Sigmoid colon (tissue), 4 donors: ENCODE measurements at regions not wholly inside any gene's neighbourhood (a gene's known extent, or its start where the extent isn't known, plus 50 kb on each side); places are given as distances from the start of the nearest gene placed in this dataset.
"Not testable (repeated sequence)": the region's sequence is repeated elsewhere in the genome, so short reads cannot be mapped to it uniquely, and the experiment has no call there.

ENCODE experiments used
- EP300 ChIP-seq, 4 donors: sonication (generic); formaldehyde crosslinking; IDR thresholded peaks; one replicate each; pipeline ENCODE4 v1.6.1; 2017; ENCODE audit warnings: antibody characterized with exemption in 4 of 4
- POLR2A ChIP-seq, 2 donors: fragments of 450-650 bp; IDR thresholded peaks; one replicate each; pipeline ENCODE4 v1.6.1; 2016; ENCODE audit warnings: antibody characterized with exemption in 2 of 2, mild to moderate bottlenecking in 2 of 2, moderate library complexity in 2 of 2
- POLR2AphosphoS5 ChIP-seq, 4 donors: sonication (generic); formaldehyde crosslinking; IDR thresholded peaks; one replicate each; pipeline ENCODE4 v1.6.1; 2017; ENCODE audit warnings: antibody characterized with exemption in 4 of 4
- TF ChIP-seq, protein P1 (sequence below), 4 experiments: fragments of 450-650 bp in 3 of 4; fragments of 200-600 bp in 1 of 4; IDR thresholded peaks; one replicate each; pipeline ENCODE4 v1.5.1; 2016 to 2019; ENCODE audit warnings: antibody characterized with exemption in 4 of 4, mild to moderate bottlenecking in 3 of 4, moderate library complexity in 2 of 4

DNA sequence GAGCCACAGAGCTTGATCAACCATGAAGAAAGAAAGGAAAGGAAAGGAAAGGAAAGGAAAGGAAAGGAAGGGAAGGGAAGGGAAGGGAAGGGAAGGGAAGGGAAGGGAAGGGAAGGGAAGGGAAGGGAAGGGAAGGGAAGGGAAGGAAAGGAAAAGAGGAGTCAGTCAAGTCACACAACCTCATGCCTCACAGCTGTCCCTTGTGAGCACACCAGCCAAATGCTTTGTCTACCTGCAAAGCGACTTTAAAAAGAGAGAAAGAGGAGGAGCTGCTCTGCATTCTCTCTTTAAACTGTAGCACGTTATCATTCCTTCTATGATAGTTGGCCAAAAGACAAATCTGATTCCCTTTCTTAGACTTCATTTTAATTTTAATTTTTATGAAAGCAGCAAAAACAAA is 863.9 kb upstream of the AMELY start:
- TF ChIP-seq, protein P1, sequence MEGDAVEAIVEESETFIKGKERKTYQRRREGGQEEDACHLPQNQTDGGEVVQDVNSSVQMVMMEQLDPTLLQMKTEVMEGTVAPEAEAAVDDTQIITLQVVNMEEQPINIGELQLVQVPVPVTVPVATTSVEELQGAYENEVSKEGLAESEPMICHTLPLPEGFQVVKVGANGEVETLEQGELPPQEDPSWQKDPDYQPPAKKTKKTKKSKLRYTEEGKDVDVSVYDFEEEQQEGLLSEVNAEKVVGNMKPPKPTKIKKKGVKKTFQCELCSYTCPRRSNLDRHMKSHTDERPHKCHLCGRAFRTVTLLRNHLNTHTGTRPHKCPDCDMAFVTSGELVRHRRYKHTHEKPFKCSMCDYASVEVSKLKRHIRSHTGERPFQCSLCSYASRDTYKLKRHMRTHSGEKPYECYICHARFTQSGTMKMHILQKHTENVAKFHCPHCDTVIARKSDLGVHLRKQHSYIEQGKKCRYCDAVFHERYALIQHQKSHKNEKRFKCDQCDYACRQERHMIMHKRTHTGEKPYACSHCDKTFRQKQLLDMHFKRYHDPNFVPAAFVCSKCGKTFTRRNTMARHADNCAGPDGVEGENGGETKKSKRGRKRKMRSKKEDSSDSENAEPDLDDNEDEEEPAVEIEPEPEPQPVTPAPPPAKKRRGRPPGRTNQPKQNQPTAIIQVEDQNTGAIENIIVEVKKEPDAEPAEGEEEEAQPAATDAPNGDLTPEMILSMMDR (IDR thresholded peaks at IDR 0.05), result not testable (repeated sequence)
- TF ChIP-seq POLR2AphosphoS5, POLR2A, EP300 (IDR thresholded peaks at IDR 0.05): not testable (repeated sequence)
